ENCODE measurements at regions not wholly inside any gene's neighbourhood (a gene's known extent, or its start where the extent isn't known, plus 50 kb on each side); places are given as distances from the start of the nearest gene placed in this dataset.

- intact Hi-C loops (cut with micrococcal nuclease) = loop anchor here (5.0 kb wide), 1 partner anchor 903 kb away; no protein-coding TSS in a partner anchor
- ChIA-PET POLR2A (no interaction called here), CTCF (interaction anchor here (0.6 to 1.2 kb wide), 4 partner anchors 348 to 474 kb away, joined by 3 read pairs; no protein-coding TSS in a partner anchor)
- no peak overlapping the region for H3K27ac Mint-ChIP-seq (ENCODE audit: low read depth, unreplicated experiment)
- peaks cover 43% of the 10 kb centered on the region for H3K9me3 Mint-ChIP-seq (ENCODE audit: unreplicated experiment)
- DNase-seq (ENCODE audit: unreplicated experiment) = no peak
- no peaks in the 10 kb centered on the region for H3K4me1 Mint-ChIP-seq (ENCODE audit: insufficient read depth, unreplicated experiment)
- TF ChIP-seq CTCF (IDR thresholded peaks at IDR 0.05; ENCODE audit: unreplicated experiment) = peak; percentile 16
- H3K4me3 Mint-ChIP-seq (ENCODE audit: unreplicated experiment) = no peak overlapping the region
- H3K27me3 Mint-ChIP-seq (ENCODE audit: insufficient read depth, unreplicated experiment) = no peaks in the 10 kb centered on the region
- BruUV-seq (replicated peaks) = no TSS peak
- no peaks in the 10 kb centered on the region for H3K36me3 Mint-ChIP-seq (ENCODE audit: insufficient read depth, unreplicated experiment)
Observed at GRCh38 chr19:27974082-27974513, 1238.9 kb downstream of the UQCRFS1 start.

GRCh38 chr19:27972291-27973040 lies 1240.5 kb downstream of the UQCRFS1 start:
- CTCF ChIA-PET = interaction anchor here (0.8 to 1.3 kb wide), 4 partner anchors 13 to 353 kb away, joined by 3 read pairs; no protein-coding TSS in a partner anchor
- no TSS peak for BruUV-seq (replicated peaks)
- Mint-ChIP-seq H3K27ac (ENCODE audit: low read depth, unreplicated experiment) (no peak overlapping the region), H3K9me3 (ENCODE audit: unreplicated experiment) (peaks cover 27% of the 10 kb centered on the region), H3K4me3 (ENCODE audit: unreplicated experiment) (no peak overlapping the region), H3K36me3 (ENCODE audit: insufficient read depth, unreplicated experiment) (no peaks in the 10 kb centered on the region), H3K4me1 (ENCODE audit: insufficient read depth, unreplicated experiment) (no peaks in the 10 kb centered on the region), H3K27me3 (ENCODE audit: insufficient read depth, unreplicated experiment) (no peaks in the 10 kb centered on the region)
- no peak for TF ChIP-seq CTCF (IDR thresholded peaks at IDR 0.05; ENCODE audit: unreplicated experiment)
- DNase-seq (ENCODE audit: unreplicated experiment) = no peak
- POLR2A ChIA-PET = no interaction called here
- intact Hi-C loops (cut with micrococcal nuclease) = loop anchor here (5.0 kb wide), 1 partner anchor 905 kb away; no protein-coding TSS in a partner anchor

GRCh38 chr19:27971869-27972268 lies 1241.1 kb downstream of the UQCRFS1 start:
- Mint-ChIP-seq H3K36me3 (ENCODE audit: insufficient read depth, unreplicated experiment) (no peaks in the 10 kb centered on the region), H3K4me3 (ENCODE audit: unreplicated experiment) (no peak overlapping the region), H3K4me1 (ENCODE audit: insufficient read depth, unreplicated experiment) (no peaks in the 10 kb centered on the region), H3K27ac (ENCODE audit: low read depth, unreplicated experiment) (no peak overlapping the region), H3K27me3 (ENCODE audit: insufficient read depth, unreplicated experiment) (no peaks in the 10 kb centered on the region), H3K9me3 (ENCODE audit: unreplicated experiment) (peaks cover 25% of the 10 kb centered on the region)
- no peak for TF ChIP-seq CTCF (IDR thresholded peaks at IDR 0.05; ENCODE audit: unreplicated experiment)
- BruUV-seq (replicated peaks) = no TSS peak
- POLR2A ChIA-PET = no interaction called here
- CTCF ChIA-PET = interaction anchor here (0.7 to 1.3 kb wide), 5 partner anchors 10 to 354 kb away, joined by 3 to 4 read pairs (median 3); no protein-coding TSS in a partner anchor
- intact Hi-C loops (cut with micrococcal nuclease) = loop anchor here (5.0 kb wide), 1 partner anchor 905 kb away; no protein-coding TSS in a partner anchor
- no peak for DNase-seq (ENCODE audit: unreplicated experiment)

- Mint-ChIP-seq H3K27ac (ENCODE audit: low read depth, unreplicated experiment) (no peak overlapping the region), H3K27me3 (ENCODE audit: insufficient read depth, unreplicated experiment) (no peaks in the 10 kb centered on the region), H3K9me3 (ENCODE audit: unreplicated experiment) (peaks cover 25% of the 10 kb centered on the region), H3K4me3 (ENCODE audit: unreplicated experiment) (no peak overlapping the region), H3K36me3 (ENCODE audit: insufficient read depth, unreplicated experiment) (no peaks in the 10 kb centered on the region), H3K4me1 (ENCODE audit: insufficient read depth, unreplicated experiment) (no peaks in the 10 kb centered on the region)
- intact Hi-C loops (cut with micrococcal nuclease) = loop anchor here (5.0 kb wide), 1 partner anchor 906 kb away; no protein-coding TSS in a partner anchor
- CTCF ChIA-PET = interaction anchor here (1.1 kb wide), 1 partner anchor 11 kb away, joined by 3 read pairs; no protein-coding TSS in a partner anchor
- no TSS peak for BruUV-seq (replicated peaks)
- no peak for DNase-seq (ENCODE audit: unreplicated experiment)
- POLR2A ChIA-PET = no interaction called here
- no peak for TF ChIP-seq CTCF (IDR thresholded peaks at IDR 0.05; ENCODE audit: unreplicated experiment)
Observed at GRCh38 chr19:27971071-27971470, 1241.9 kb downstream of the UQCRFS1 start.
